ENCODE measurements at regions not wholly inside any gene's neighbourhood (a gene's known extent, or its start where the extent isn't known, plus 50 kb on each side); places are given as distances from the start of the nearest gene placed in this dataset.
"Not testable (repeated sequence)": the region's sequence is repeated elsewhere in the genome, so short reads cannot be mapped to it uniquely, and the experiment has no call there.

- TF ChIP-seq, protein P1, sequence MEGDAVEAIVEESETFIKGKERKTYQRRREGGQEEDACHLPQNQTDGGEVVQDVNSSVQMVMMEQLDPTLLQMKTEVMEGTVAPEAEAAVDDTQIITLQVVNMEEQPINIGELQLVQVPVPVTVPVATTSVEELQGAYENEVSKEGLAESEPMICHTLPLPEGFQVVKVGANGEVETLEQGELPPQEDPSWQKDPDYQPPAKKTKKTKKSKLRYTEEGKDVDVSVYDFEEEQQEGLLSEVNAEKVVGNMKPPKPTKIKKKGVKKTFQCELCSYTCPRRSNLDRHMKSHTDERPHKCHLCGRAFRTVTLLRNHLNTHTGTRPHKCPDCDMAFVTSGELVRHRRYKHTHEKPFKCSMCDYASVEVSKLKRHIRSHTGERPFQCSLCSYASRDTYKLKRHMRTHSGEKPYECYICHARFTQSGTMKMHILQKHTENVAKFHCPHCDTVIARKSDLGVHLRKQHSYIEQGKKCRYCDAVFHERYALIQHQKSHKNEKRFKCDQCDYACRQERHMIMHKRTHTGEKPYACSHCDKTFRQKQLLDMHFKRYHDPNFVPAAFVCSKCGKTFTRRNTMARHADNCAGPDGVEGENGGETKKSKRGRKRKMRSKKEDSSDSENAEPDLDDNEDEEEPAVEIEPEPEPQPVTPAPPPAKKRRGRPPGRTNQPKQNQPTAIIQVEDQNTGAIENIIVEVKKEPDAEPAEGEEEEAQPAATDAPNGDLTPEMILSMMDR (IDR thresholded peaks at IDR 0.05; ENCODE audit: insufficient read depth, low read depth, low read length, missing control alignments): no peak
- H3K4me3 ChIP-seq (ENCODE audit: low read length): no peak overlapping the region
- no peak for DNase-seq (ENCODE audit: low read depth)
These were observed 109.0 kb upstream of the RGPD4 start for GRCh38 chr2:107717661-107718060.

DNA sequence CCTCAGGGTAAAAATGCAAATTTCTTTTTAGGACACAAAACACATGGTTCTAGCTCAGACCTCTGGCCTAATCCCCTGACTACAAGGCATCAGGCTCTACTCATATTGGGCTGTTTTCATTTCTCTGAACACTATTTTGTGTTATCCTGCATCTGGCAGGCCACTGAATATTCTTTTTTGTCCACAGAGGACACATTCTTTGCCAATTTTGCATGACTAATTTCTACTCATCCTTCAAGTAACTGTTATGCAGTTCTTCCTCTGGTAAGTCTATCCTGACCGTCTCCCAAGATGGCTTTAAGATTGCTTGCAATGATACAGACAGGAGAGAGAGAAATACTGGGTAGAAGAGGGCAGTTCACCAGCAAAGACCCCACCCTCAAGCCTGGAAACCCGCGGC lies 107.6 kb upstream of the RGPD4 start:
- TF ChIP-seq, protein P1 (IDR thresholded peaks at IDR 0.05; ENCODE audit: insufficient read depth, low read depth, low read length, missing control alignments): no peak
- no peak overlapping the region for H3K4me3 ChIP-seq (ENCODE audit: low read length)
- no peak for DNase-seq (ENCODE audit: low read depth)

GRCh38 chr2:107719836-107720235 lies 106.9 kb upstream of the RGPD4 start:
- TF ChIP-seq, protein P1 (IDR thresholded peaks at IDR 0.05; ENCODE audit: insufficient read depth, low read depth, low read length, missing control alignments): no peak
- no peak for DNase-seq (ENCODE audit: low read depth)
- no peak overlapping the region for H3K4me3 ChIP-seq (ENCODE audit: low read length)

DNA sequence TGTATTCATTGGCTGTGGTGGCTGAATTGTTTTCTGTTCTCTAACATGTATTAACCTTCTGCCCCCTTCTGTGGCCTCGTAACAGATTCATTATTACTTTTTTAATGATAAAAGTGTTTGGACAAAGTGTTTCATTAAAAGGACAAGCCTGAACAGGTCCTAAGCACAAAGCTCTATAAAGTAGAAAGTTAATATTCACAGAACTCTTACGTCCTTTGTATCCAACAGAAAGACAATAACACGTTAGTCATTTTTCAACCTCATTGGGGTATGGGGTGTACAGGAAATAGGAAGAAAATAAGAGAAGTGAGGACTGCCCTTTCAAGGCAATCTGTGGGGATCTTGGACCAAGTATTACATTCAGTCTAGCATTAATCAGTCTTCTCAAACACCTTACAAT lies 105.5 kb upstream of the RGPD4 start:
- DNase-seq (ENCODE audit: low read depth): peak; percentile 46
- TF ChIP-seq, protein P1 (IDR thresholded peaks at IDR 0.05; ENCODE audit: insufficient read depth, low read depth, low read length, missing control alignments): no peak
- no peak overlapping the region for H3K4me3 ChIP-seq (ENCODE audit: low read length)

- DNase-seq (ENCODE audit: low read depth): no peak
- H3K4me3 ChIP-seq (ENCODE audit: low read length): no peak overlapping the region
- TF ChIP-seq, protein P1 (IDR thresholded peaks at IDR 0.05; ENCODE audit: insufficient read depth, low read depth, low read length, missing control alignments): no peak
These were observed 105.1 kb upstream of the RGPD4 start for GRCh38 chr2:107721586-107721985.

DNA sequence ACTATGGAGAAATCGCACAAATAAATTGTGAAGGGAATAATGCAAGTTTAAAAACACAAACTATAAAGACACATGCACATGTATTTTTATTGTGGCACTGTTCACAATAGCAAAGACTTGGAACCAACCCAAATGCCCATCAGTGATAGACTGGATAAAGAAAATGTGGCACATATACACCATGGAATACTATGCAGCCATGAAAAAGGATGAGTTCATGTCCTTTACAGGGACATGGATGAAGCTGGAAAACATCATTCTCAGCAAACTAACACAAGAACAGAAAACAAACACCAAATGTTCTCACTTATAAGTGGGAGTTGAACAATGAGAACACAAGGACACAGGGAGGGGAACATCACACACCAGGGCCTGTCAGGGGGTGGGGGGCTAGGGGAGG lies 100.9 kb upstream of the RGPD4 start:
- H3K4me3 ChIP-seq (ENCODE audit: low read length); DNase-seq (ENCODE audit: low read depth): not testable (repeated sequence)

- TF ChIP-seq, protein P1 (IDR thresholded peaks at IDR 0.05; ENCODE audit: insufficient read depth, low read depth, low read length, missing control alignments): no peak
- H3K4me3 ChIP-seq (ENCODE audit: low read length): no peak overlapping the region
- no peak for DNase-seq (ENCODE audit: low read depth)
These were observed 99.4 kb upstream of the RGPD4 start for GRCh38 chr2:107727318-107727717.

- no peak for DNase-seq (ENCODE audit: low read depth)
- TF ChIP-seq, protein P1 (IDR thresholded peaks at IDR 0.05; ENCODE audit: insufficient read depth, low read depth, low read length, missing control alignments): no peak
These were observed 98.1 kb upstream of the RGPD4 start for GRCh38 chr2:107728586-107728985.

More at GRCh38 chr2:107728586-107728985, 98.1 kb upstream of the RGPD4 start:
- no peak overlapping the region for H3K4me3 ChIP-seq (ENCODE audit: low read length)

Data from epithelial cell of esophagus (primary cell).